HG03039 (cell line): ENCODE measurements at regions not wholly inside any gene's neighbourhood (a gene's known extent, or its start where the extent isn't known, plus 50 kb on each side); places are given as distances from the start of the nearest gene placed in this dataset.
"Not testable (repeated sequence)": the region's sequence is repeated elsewhere in the genome, so short reads cannot be mapped to it uniquely, and the experiment has no call there.

Experiments
- ATAC-seq: cut with Tn5 transposase; IDR thresholded peaks from one replicate; pipeline ENCODE4 v1.9.1; 2021; ENCODE audit warnings: mild to moderate bottlenecking, moderate library complexity; ENCODE audit not compliant: unreplicated experiment

- no peak for ATAC-seq
Observed at GRCh38 chr2:226483745-226484619, 315.6 kb downstream of the IRS1 start.

DNA sequence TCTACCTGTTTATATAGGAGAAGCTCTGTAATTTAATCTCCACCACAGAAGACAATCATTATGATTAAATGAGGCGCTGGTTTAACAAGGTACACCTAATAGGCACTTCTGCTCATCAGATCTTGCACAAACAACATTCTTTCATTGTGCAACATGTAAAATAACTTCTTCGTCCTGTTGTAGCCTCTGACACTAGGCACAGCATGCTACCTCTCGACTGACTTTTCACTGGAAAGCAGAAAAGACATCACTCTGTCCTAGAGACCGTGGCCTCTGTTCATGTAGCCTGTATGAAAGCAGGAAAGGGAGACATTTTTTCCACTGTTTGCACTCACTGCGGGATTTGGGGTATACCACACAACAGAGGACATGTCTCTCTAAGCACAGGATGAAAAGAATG, 316.5 kb downstream of the IRS1 start:
- no peak for ATAC-seq

DNA sequence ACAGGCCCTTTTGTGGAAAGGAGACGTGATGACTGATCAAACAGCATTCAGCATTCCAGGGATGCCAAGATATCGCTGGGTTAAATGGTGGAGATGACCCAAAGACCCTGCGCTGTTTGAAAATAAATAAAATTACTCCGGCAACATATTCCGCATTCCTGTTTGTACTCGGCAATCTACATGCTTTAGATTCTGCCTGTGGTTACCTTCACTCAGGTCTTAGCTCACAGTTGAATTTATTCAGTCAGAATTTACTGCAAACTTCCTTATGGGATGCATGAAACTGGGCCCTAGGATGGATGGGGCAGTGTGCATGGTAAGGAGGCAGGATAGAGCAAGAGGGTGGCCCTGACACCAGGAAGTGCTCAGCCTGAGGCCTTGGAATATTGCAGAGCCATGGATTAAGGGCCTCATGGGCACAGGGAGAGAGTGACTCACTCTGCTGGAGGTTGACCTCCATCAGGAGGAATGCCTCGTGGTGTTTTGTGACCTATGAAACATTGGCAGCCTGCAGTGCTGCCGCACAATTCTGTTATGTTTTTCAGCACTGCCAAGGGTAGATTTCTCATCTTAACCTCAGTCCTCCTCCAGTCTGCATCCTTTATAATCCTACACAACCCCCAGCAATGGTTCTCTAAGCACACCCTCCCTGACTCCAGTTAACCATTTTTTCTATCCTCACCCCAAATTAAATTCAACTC, 321.4 kb downstream of the IRS1 start:
- no peak for ATAC-seq

- no peak for ATAC-seq
Observed at GRCh38 chr2:226477221-226478108, 322.2 kb downstream of the IRS1 start.

GRCh38 chr2:226475650-226476049, 324.0 kb downstream of the IRS1 start:
- ATAC-seq = no peak

GRCh38 chr2:226474131-226474530, 325.5 kb downstream of the IRS1 start:
- ATAC-seq = no peak

GRCh38 chr2:226471987-226472470, 327.6 kb downstream of the IRS1 start:
- no peak for ATAC-seq

DNA sequence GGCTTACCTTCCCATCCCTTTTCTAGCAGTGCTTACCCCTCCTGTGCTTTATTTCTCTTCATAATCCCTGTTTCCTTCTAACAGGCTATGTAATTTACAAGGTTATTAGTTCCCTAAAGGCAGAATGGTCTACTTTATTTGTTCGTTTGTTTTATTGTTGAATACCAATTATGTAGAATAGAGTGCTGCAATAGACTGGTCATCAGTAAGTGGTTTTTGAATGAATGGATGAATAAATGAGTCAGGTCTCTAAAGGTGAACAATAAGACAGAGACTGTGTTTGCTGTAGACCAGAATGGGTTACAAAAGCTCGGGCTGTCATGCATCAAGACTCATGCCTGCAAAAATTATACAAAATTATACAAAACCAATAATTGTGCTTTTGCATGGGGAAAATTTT, 332.0 kb downstream of the IRS1 start:
- ATAC-seq = no peak

- ATAC-seq = no peak
Observed at GRCh38 chr2:226467221-226467620, 332.4 kb downstream of the IRS1 start.

DNA sequence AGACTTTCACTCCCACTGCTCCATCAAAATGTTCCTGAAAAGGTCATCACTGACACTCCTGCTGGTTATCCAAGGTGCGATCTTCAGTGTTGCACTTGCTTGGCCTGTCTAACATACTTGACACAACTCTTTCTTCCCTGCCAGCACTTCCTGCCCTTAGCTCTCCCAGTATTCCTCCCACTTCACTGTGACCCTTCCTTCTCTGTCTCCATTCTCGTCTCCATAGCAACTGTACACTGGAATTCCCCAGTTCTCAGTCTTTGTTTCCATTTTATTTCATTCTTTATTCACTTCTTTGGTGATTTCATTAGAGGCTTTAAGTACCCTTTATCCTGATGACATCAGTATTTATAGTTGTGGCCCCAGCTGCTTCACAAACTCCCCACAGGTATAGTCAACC, 333.0 kb downstream of the IRS1 start:
- ATAC-seq = no peak

- no peak for ATAC-seq
Observed at GRCh38 chr2:226466124-226466523, 333.5 kb downstream of the IRS1 start.

GRCh38 chr2:226464380-226464779, 335.2 kb downstream of the IRS1 start:
- no peak for ATAC-seq

GRCh38 chr2:226463154-226463553, 336.5 kb downstream of the IRS1 start:
- ATAC-seq = no peak

DNA sequence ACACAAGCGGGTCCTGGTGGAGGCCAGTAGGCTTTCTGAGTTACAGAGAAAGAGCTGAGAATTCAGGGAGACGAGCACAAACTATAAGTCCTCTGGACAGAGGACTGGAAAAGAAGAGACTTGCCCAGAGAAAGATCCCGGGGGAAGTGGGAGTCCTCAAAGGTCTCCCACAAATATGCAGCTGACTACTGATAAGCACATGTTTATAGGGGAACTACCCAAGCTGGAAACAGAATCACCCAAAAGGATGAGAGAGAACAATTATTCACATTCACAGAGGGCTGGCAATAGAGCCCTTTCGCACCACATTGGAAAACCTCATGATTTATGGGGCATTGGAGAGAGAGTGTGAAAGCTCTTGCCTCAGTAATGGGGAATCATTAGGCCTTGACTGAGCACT, 337.6 kb downstream of the IRS1 start:
- no peak for ATAC-seq

- ATAC-seq = not testable (repeated sequence)
Observed at GRCh38 chr2:226456144-226456543, 343.5 kb downstream of the IRS1 start.

DNA sequence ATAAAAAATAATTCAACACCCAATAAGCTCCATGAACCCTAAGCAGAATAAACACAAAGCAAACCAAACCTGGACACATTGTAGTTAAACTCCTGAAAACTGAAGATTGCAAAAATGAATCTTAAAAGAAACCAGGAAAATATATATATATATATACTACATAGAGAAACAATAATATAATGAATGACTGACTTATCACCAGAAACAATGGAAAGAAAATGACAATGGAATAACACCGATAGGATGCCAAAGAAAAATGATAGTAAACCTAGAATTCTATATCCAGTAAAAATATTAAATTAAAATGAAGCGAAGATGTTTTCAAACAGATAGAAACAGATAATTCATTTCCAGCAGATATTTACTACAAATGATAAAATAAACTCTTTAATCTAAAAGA, 346.9 kb downstream of the IRS1 start:
- no peak for ATAC-seq

- ATAC-seq = no peak
Observed at GRCh38 chr2:226451486-226451885, 348.1 kb downstream of the IRS1 start.

DNA sequence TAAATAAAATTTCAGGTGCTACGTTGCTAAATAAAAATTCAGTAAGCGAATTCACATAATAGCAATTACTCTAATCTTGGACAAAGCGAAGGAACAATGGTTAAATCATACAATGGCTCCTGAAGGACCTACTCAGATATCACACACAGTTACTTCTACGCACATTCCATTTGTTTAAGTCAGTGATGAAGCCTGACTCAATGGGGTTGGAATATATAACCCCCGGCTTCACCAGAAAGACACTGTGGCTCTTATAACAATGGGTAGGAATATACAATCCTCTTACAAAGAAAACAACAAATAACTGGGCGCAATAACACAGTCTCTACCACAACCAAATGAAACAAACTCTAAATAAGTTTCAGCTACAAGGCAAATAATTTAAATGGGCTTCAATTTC, 349.5 kb downstream of the IRS1 start:
- ATAC-seq = no peak

DNA sequence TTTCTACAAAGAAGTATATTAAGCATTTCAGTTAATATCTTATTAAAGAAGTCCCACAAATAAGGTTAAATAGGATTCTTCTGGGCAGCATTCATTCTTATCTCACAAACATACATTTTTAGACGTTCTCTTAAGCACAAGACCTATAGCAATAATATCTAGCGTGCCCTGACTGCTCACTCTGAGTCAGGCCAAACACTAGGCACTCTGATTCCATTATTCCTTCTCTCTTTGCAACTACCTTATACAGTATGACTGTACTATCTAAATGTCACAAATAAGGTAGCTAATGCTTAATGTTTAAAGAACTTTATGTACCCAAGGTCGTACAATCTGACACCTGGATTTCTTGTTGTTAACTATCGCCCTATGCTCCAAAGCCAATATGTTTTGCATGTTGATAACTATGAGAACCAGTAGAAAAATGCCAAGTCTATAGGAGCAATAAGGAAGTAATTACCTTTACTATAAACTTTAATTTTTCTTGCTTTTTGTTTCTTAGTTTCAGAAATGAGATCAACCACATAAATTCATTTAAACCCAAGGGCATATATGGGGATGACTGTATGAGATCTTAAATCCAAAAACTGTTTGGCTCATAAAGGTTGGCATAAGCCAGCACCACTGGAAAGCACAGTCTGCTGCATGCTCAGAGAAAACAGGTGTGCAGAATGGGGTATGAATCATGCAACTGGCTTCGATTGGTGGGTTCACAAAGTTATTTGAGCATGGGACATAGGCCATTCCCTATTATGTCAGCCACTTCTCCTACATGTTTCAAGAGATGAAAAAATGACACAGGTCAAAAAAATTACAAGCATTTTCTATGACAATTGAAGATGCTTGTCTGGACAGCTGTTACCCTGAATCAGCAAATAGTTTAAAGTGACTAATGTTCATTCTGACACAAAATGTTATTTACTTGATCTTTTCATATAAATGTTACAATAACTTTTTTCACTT, 352.0 kb downstream of the IRS1 start:
- ATAC-seq = no peak

DNA sequence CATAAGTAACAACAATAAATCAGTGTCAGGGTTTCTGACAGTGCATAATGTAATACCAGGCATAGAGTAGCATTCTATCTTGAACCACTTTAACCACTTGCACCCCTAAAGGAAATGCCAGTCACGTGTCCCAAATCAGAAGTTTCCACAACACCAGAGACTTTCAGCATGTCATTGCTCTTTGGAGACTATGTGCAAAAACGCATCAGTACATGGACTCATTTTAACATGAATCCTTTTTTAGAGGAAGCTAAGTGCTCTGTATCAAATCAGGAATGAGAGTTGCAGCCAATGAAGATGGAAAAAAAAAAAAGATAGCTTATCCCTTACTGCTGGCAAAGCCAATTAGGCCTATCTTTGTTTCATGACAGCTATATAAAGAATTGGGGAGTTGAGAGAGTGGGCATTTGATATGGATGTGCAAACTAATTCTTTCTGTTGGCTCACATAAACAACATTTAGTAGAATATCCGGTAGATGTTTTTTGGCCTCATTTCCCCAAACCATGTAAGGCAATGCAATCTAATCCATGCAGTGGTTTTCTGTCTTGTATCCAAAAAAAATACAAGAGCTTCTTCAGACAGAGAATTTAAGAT, 353.1 kb downstream of the IRS1 start:
- ATAC-seq = no peak
